K562 (cell line): ENCODE measurements at regions not wholly inside any gene's neighbourhood (a gene's known extent, or its start where the extent isn't known, plus 50 kb on each side); places are given as distances from the start of the nearest gene placed in this dataset.

Source experiments
- ATAC-seq: fragments of 200-7000 bp; cut with Tn5 transposase; 3 replicates; pipeline ENCODE4 v1.9.1; 2020; ENCODE audit warnings: moderate library complexity
- BruUV-seq: library from RNA; stranded (reverse); fragments of 400-500 nt; replicated peaks from 2 replicates; lab custom pipeline; 2021; lab: Mats Ljungman, UMichigan
- CTCF ChIA-PET: fragments of 300-600 bp; formaldehyde crosslinking; extraction: SDS; loops from one replicate; lab custom pipeline; 2021; ENCODE audit warnings: low intra/inter-chr PET ratio; lab: Yijun Ruan, JAX
- POLR2A ChIA-PET: fragments of 300-600, 350-650 bp; sonication (Branson Sonifier 250); formaldehyde crosslinking; extraction: SDS; loops from one replicate; lab custom pipeline; 2021; ENCODE audit warnings: antibody characterized with exemption, inconsistent platforms; lab: Yijun Ruan, JAX
- DNase-seq, 4 experiments: peaks; one replicate each; pipeline versions ENCODE4 v3.0.0 to v3.0.0-alpha.2; 2011 to 2018; ENCODE audit warnings: low spot score in 3 of 4, mixed read lengths in 3 of 4; ENCODE audit errors: extremely low read depth in 1 of 4
- FAIRE-seq: peaks from 2 replicates; lab custom pipeline; 2011; peaks lifted over from hg19 to GRCh38; lab: Jason Lieb, UNC
- H2AFZ ChIP-seq: 2 replicates; pipeline ENCODE4 v1.6.0; 2011; ENCODE audit warnings: low read depth, low read length, control low read depth, inconsistent platforms
- H3K27ac ChIP-seq: fragments of 200-600 bp; 3 replicates; pipeline ENCODE4 v1.8.0; 2011; ENCODE audit warnings: low read depth, mild to moderate bottlenecking, control low read depth, inconsistent platforms, low read length, moderate library complexity, mixed read lengths; ENCODE audit errors: extremely low read depth
- H3K27me3 ChIP-seq, 2 experiments: fragments of 300-600 bp in 1 of 2; 2 replicates in 1 of 2; 3 replicates in 1 of 2; pipeline versions ENCODE4 v1.6.0 to v1.8.0; 2011; ENCODE audit warnings: inconsistent platforms in 2 of 2, low read length in 2 of 2, mild to moderate bottlenecking in 1 of 2, mixed read lengths in 1 of 2, moderate library complexity in 1 of 2; ENCODE audit not compliant: control insufficient read depth in 2 of 2, insufficient read depth in 2 of 2
- H3K36me3 ChIP-seq: fragments of 300-600 bp; 3 replicates; pipeline ENCODE4 v1.8.0; 2011; ENCODE audit warnings: mild to moderate bottlenecking, low read length, inconsistent platforms; ENCODE audit not compliant: control insufficient read depth, insufficient read depth
- H3K4me1 ChIP-seq, 2 experiments: fragments of 200-600 bp in 1 of 2; replicated peaks in 1 of 2; 2 replicates in 1 of 2; 3 replicates in 1 of 2; pipeline versions ENCODE4 v1.5.1 to v1.8.0; 2011; ENCODE audit warnings: inconsistent platforms in 2 of 2, low read length in 2 of 2, mild to moderate bottlenecking in 1 of 2, mixed read lengths in 1 of 2, moderate library complexity in 1 of 2; ENCODE audit not compliant: control insufficient read depth in 2 of 2, insufficient read depth in 2 of 2
- H3K4me2 ChIP-seq: 2 replicates; pipeline ENCODE4 v1.6.1; 2011; ENCODE audit warnings: low read length, control low read depth, inconsistent platforms, mixed read lengths; ENCODE audit not compliant: insufficient read depth
- H3K4me3 ChIP-seq: fragments of 200-600 bp; sonication (generic), shearing (Covaris generic); 2 replicates; pipeline ENCODE4 v1.5.1; 2016; ENCODE audit warnings: control low read depth, inconsistent platforms
- H3K79me2 ChIP-seq: fragments of 200-600 bp; 3 replicates; pipeline ENCODE4 v1.8.0; 2011; ENCODE audit warnings: low read length, inconsistent platforms; ENCODE audit not compliant: control insufficient read depth, insufficient read depth
- H3K9ac ChIP-seq, 2 experiments: 2 replicates each; pipeline versions ENCODE4 v1.6.0 to v1.6.1; 2011; ENCODE audit warnings: low read depth in 2 of 2, low read length in 2 of 2, control low read depth in 1 of 2, inconsistent platforms in 1 of 2, mild to moderate bottlenecking in 1 of 2, mixed read lengths in 1 of 2; ENCODE audit not compliant: insufficient read depth in 1 of 2
- H3K9me1 ChIP-seq: one replicate; pipeline ENCODE4 v1.6.0; 2011; ENCODE audit warnings: inconsistent platforms, mild to moderate bottlenecking, low read length, moderate library complexity; ENCODE audit not compliant: control insufficient read depth, insufficient read depth
- H3K9me3 ChIP-seq: replicated peaks from 2 replicates; pipeline ENCODE4 v1.5.1; 2011; ENCODE audit warnings: low read depth, low read length, inconsistent platforms; ENCODE audit not compliant: control insufficient read depth, insufficient read depth
- H4K20me1 ChIP-seq: replicated peaks from 2 replicates; pipeline ENCODE4 v1.6.1; 2011; ENCODE audit warnings: low read length, inconsistent platforms, mixed read lengths; ENCODE audit not compliant: control insufficient read depth, insufficient read depth
- DIDO1 ChIP-seq: fragments of 450-650 bp; IDR thresholded peaks from 2 replicates; pipeline ENCODE4 v1.6.1; 2016; ENCODE audit warnings: low read depth, missing biosample characterization, missing genetic modification characterization
- FIP1L1 ChIP-seq: fragments of 200-400 bp; formaldehyde crosslinking; IDR thresholded peaks from 2 replicates; pipeline ENCODE4 v1.6.1; 2018; ENCODE audit warnings: mild to moderate bottlenecking, low read depth, low read length; ENCODE audit not compliant: poor library complexity, severe bottlenecking
- GABPA ChIP-seq: fragments of 200-800 bp; sonication (Bioruptor generic); conservative IDR thresholded peaks from 2 replicates; pipeline ENCODE4 v1.6.1; 2016; ENCODE audit warnings: low read depth, missing genetic modification characterization, missing compliant biosample characterization
- NFYB ChIP-seq: IDR thresholded peaks from 2 replicates; pipeline ENCODE4 v1.6.1; 2011; ENCODE audit warnings: mild to moderate bottlenecking, moderate library complexity; ENCODE audit not compliant: insufficient read length; ENCODE audit errors: extremely low read depth
- WGBS: fragments of 100-300 bp; shearing (Covaris generic); methylation state at CpG from one replicate; pipeline ENCODE4 v1.1.6; 2016; ENCODE audit warnings: low coverage, mixed read lengths; ENCODE audit not compliant: insufficient coverage; ENCODE audit errors: missing lambda C conversion rate; 5-methylcytosine and 5-hydroxymethylcytosine counted together
- in situ Hi-C: fragments of 300-500 bp; cut with MboI; formaldehyde crosslinking; loops from 4 replicates; pipeline ENCODE4 v1.15.0; 2018; ENCODE audit warnings: inconsistent platforms, mixed read lengths
- intact Hi-C: fragments of 100-400 bp; cut with micrococcal nuclease; formaldehyde crosslinking; loops from 2 replicates; pipeline ENCODE4 v1.14.2; 2022
- TF ChIP-seq, protein P1 (sequence below), 3 experiments: IDR thresholded peaks in 2 of 3; conservative IDR thresholded peaks in 1 of 3; 2 replicates each; pipeline ENCODE4 v1.5.1; 2011 to 2012; ENCODE audit warnings: low read length in 3 of 3, mild to moderate bottlenecking in 3 of 3, control low read depth in 2 of 3, improper control_type of control experiment in 1 of 3, inconsistent platforms in 1 of 3, low read depth in 1 of 3, mixed read lengths in 1 of 3, moderate library complexity in 1 of 3; ENCODE audit not compliant: insufficient read depth in 2 of 3

DNA sequence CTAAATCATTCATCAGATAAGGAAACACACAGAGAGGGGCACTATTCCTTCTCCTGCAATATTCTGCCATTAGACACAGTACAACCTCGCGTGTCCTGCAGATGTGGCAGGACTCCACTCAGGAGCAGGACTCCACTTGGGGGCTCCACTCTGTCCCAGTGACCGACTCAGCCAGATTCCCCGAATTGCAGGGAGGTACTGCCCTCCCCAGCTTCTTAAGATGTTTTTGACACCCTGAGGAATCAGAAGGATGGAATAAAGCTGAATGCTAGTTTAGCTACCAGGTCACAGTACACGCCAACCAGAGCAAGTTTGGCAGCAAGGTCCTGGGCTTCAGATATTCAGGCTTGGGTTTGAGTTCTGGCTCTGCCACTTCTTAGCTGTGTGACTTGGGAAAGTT lies 99.3 kb upstream of the USP47 start:
- no peaks in the 10 kb centered on the region for H4K20me1 ChIP-seq
- BruUV-seq, result no TSS peak
- H3K36me3 ChIP-seq, result no peaks in the 10 kb centered on the region
- ChIA-PET CTCF (no interaction called here), POLR2A (interaction anchor here (0.6 to 1.0 kb wide), 4 partner anchors 11 to 317 kb away, joined by 3 to 4 read pairs (median 3); no protein-coding TSS in a partner anchor)
- WGBS, result 2% methylated on average over 5 of the region's 5 CpGs
- no peaks in the 10 kb centered on the region for H3K9me1 ChIP-seq
- intact Hi-C loops (no loop called here), in situ Hi-C loops (no loop called here)
- no peaks in the 10 kb centered on the region for H3K79me2 ChIP-seq
- TF ChIP-seq NFYB (no peak), GABPA (tag) (no peak), FIP1L1 (no peak), DIDO1 (tag) (no peak)
- TF ChIP-seq, protein P1, sequence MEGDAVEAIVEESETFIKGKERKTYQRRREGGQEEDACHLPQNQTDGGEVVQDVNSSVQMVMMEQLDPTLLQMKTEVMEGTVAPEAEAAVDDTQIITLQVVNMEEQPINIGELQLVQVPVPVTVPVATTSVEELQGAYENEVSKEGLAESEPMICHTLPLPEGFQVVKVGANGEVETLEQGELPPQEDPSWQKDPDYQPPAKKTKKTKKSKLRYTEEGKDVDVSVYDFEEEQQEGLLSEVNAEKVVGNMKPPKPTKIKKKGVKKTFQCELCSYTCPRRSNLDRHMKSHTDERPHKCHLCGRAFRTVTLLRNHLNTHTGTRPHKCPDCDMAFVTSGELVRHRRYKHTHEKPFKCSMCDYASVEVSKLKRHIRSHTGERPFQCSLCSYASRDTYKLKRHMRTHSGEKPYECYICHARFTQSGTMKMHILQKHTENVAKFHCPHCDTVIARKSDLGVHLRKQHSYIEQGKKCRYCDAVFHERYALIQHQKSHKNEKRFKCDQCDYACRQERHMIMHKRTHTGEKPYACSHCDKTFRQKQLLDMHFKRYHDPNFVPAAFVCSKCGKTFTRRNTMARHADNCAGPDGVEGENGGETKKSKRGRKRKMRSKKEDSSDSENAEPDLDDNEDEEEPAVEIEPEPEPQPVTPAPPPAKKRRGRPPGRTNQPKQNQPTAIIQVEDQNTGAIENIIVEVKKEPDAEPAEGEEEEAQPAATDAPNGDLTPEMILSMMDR (IDR thresholded peaks at IDR 0.05 in 2 of 3, conservative IDR thresholded peaks at IDR 0.05 in 1 of 3; ENCODE audit: insufficient read depth in 2 of 3, low read depth in 1 of 3, low read length in 3 of 3), result peak in 1 of 3 experiments; percentile 16; a peak in 1 of 6 replicates
- no peak overlapping the region for H2AFZ ChIP-seq
- ATAC-seq (no peak), FAIRE-seq (no peak), DNase-seq (no peak)
- peaks cover 0 to 2% of the 10 kb centered on the region in 2 experiments; a peak in 2 of 5 replicates for H3K27me3 ChIP-seq
- H3K9me3 ChIP-seq, result no peaks in the 10 kb centered on the region
- no peak overlapping the region for H3K4me2 ChIP-seq
- H3K27ac ChIP-seq, result no peak overlapping the region
- no peak overlapping the region for H3K9ac ChIP-seq
- no peak overlapping the region for H3K4me3 ChIP-seq
- H3K4me1 ChIP-seq, result no peaks in the 10 kb centered on the region
